WTC11 (cell line): ENCODE measurements at regions not wholly inside any gene's neighbourhood (a gene's known extent, or its start where the extent isn't known, plus 50 kb on each side); places are given as distances from the start of the nearest gene placed in this dataset.
"Not testable (repeated sequence)": the region's sequence is repeated elsewhere in the genome, so short reads cannot be mapped to it uniquely, and the experiment has no call there.

Source experiments
- ATAC-seq: fragments of 200-7000 bp; cut with Tn5 transposase; 2 replicates; pipeline ENCODE4 v1.10.0; 2021; ENCODE audit warnings: mild to moderate bottlenecking, moderate library complexity
- CTCF ChIA-PET: fragments of 300-600 bp; sonication (Branson Sonifier 250); formaldehyde crosslinking; loops from one replicate; lab custom pipeline; 2021; ENCODE audit warnings: antibody characterized with exemption; lab: Charles Lee
- POLR2A ChIA-PET: fragments of 350-600 bp; sonication (Branson Sonifier 250); formaldehyde crosslinking; loops from one replicate; lab custom pipeline; 2021; ENCODE audit warnings: antibody characterized with exemption; lab: Charles Lee
- DNase-seq: peaks from one replicate; pipeline ENCODE4 v3.0.0; 2021; ENCODE audit warnings: low spot score
- H3K27ac Mint-ChIP-seq: 2 replicates; pipeline ENCODE4 v1.8.0; 2021; ENCODE audit warnings: mixed read lengths
- H3K27me3 Mint-ChIP-seq: 2 replicates; pipeline ENCODE4 v1.8.0; 2021; ENCODE audit warnings: low read depth, mild to moderate bottlenecking, moderate library complexity, mixed read lengths
- H3K36me3 Mint-ChIP-seq: 2 replicates; pipeline ENCODE4 v1.8.0; 2021; ENCODE audit warnings: mixed read lengths
- H3K4me1 Mint-ChIP-seq: 2 replicates; pipeline ENCODE4 v1.8.0; 2022; ENCODE audit warnings: mixed read lengths
- H3K4me3 Mint-ChIP-seq: 2 replicates; pipeline ENCODE4 v1.8.0; 2021; ENCODE audit warnings: mild to moderate bottlenecking, moderate library complexity, mixed read lengths
- H3K9me3 Mint-ChIP-seq: 2 replicates; pipeline ENCODE4 v1.8.0; 2021; ENCODE audit warnings: mixed read lengths
- ATF1 ChIP-seq: sonication (generic); formaldehyde crosslinking; IDR thresholded peaks from 2 replicates; pipeline ENCODE4 v1.8.1; 2023; ENCODE audit warnings: mild to moderate bottlenecking, moderate library complexity, missing genetic modification reagents
- ETV6 ChIP-seq: sonication (generic); formaldehyde crosslinking; IDR thresholded peaks from 2 replicates; pipeline ENCODE4 v1.8.1; 2022; ENCODE audit warnings: mild to moderate bottlenecking, missing genetic modification reagents
- FOXK1 ChIP-seq: sonication (generic); formaldehyde crosslinking; IDR thresholded peaks from 2 replicates; pipeline ENCODE4 v1.8.0; 2022; ENCODE audit warnings: mild to moderate bottlenecking, moderate library complexity, missing genetic modification reagents
- GTF2I ChIP-seq: fragments of 250-450 bp; sonication (Bioruptor Pico); conservative IDR thresholded peaks from 2 replicates; pipeline ENCODE4 v1.4.0; 2021; ENCODE audit warnings: mild to moderate bottlenecking
- MLX ChIP-seq: sonication (generic); formaldehyde crosslinking; IDR thresholded peaks from 2 replicates; pipeline ENCODE4 v1.8.1; 2023; ENCODE audit warnings: mild to moderate bottlenecking, missing genetic modification reagents, moderate library complexity
- MXD4 ChIP-seq: fragments of 250-450 bp; sonication (Bioruptor Pico); IDR thresholded peaks from 2 replicates; pipeline ENCODE4 v1.8.0; 2021; ENCODE audit warnings: mild to moderate bottlenecking, moderate library complexity, borderline replicate concordance
- MYBL2 ChIP-seq: sonication (generic); formaldehyde crosslinking; IDR thresholded peaks from 2 replicates; pipeline ENCODE4 v1.8.1; 2023; ENCODE audit warnings: mild to moderate bottlenecking, moderate library complexity, missing genetic modification reagents
- NFATC4 ChIP-seq: fragments of 250-450 bp; sonication (Bioruptor Pico); IDR thresholded peaks from 2 replicates; pipeline ENCODE4 v1.9.0; 2021; ENCODE audit warnings: mild to moderate bottlenecking
- NFYB ChIP-seq: sonication (generic); formaldehyde crosslinking; conservative IDR thresholded peaks from 2 replicates; pipeline ENCODE4 v1.8.0; 2022; ENCODE audit warnings: low read depth, missing genetic modification reagents
- RELA ChIP-seq: sonication (generic); formaldehyde crosslinking; IDR thresholded peaks from 2 replicates; pipeline ENCODE4 v1.8.1; 2022; ENCODE audit warnings: missing genetic modification reagents, mild to moderate bottlenecking, borderline replicate concordance
- TEAD1 ChIP-seq: sonication (generic); formaldehyde crosslinking; IDR thresholded peaks from 2 replicates; pipeline ENCODE4 v1.8.0; 2022; ENCODE audit warnings: mild to moderate bottlenecking, missing genetic modification reagents
- TP53 ChIP-seq: sonication (generic); formaldehyde crosslinking; IDR thresholded peaks from 2 replicates; pipeline ENCODE4 v1.8.1; 2023; ENCODE audit warnings: mild to moderate bottlenecking, missing genetic modification reagents
- ZBTB21 ChIP-seq: sonication (generic); formaldehyde crosslinking; IDR thresholded peaks from 2 replicates; pipeline ENCODE4 v1.8.1; 2023; ENCODE audit warnings: mild to moderate bottlenecking, missing genetic modification reagents, borderline replicate concordance
- ZNF281 ChIP-seq: sonication (generic); formaldehyde crosslinking; IDR thresholded peaks from 2 replicates; pipeline ENCODE4 v1.8.0; 2023; ENCODE audit warnings: mild to moderate bottlenecking, missing genetic modification reagents
- ZNF512 ChIP-seq: sonication (generic); formaldehyde crosslinking; IDR thresholded peaks from 2 replicates; pipeline ENCODE4 v1.8.1; 2022; ENCODE audit warnings: missing genetic modification reagents, borderline replicate concordance
- ZNF671 ChIP-seq: fragments of 250-450 bp; sonication (Bioruptor Pico); IDR thresholded peaks from 2 replicates; pipeline ENCODE4 v1.8.0; 2021; ENCODE audit warnings: mild to moderate bottlenecking
- TF ChIP-seq, protein P1 (sequence below): sonication (generic); formaldehyde crosslinking; IDR thresholded peaks from 2 replicates; pipeline ENCODE4 v1.8.1; 2023; ENCODE audit warnings: mild to moderate bottlenecking, missing genetic modification reagents, borderline replicate concordance

- DNase-seq (no peak), ATAC-seq (no peak)
- ChIA-PET CTCF (interaction anchor here (1.5 kb wide), 1 partner anchor 15 kb away, joined by 3 read pairs; no protein-coding TSS in a partner anchor), POLR2A (no interaction called here)
- H3K4me1 Mint-ChIP-seq: peaks cover 16% of the 10 kb centered on the region
- no peak overlapping the region for H3K4me3 Mint-ChIP-seq
- H3K27ac Mint-ChIP-seq: 0 out of 2 replicates have a peak overlapping the region, but pooled peaks have one; percentile 43
- peaks cover 11% of the 10 kb centered on the region for H3K9me3 Mint-ChIP-seq
- no peaks in the 10 kb centered on the region for H3K27me3 Mint-ChIP-seq
- peaks cover 5% of the 10 kb centered on the region for H3K36me3 Mint-ChIP-seq
- no peak for TF ChIP-seq GTF2I
- no peak for TF ChIP-seq ATF1 (CRISPR knock-in tag)
- TF ChIP-seq, protein P1, sequence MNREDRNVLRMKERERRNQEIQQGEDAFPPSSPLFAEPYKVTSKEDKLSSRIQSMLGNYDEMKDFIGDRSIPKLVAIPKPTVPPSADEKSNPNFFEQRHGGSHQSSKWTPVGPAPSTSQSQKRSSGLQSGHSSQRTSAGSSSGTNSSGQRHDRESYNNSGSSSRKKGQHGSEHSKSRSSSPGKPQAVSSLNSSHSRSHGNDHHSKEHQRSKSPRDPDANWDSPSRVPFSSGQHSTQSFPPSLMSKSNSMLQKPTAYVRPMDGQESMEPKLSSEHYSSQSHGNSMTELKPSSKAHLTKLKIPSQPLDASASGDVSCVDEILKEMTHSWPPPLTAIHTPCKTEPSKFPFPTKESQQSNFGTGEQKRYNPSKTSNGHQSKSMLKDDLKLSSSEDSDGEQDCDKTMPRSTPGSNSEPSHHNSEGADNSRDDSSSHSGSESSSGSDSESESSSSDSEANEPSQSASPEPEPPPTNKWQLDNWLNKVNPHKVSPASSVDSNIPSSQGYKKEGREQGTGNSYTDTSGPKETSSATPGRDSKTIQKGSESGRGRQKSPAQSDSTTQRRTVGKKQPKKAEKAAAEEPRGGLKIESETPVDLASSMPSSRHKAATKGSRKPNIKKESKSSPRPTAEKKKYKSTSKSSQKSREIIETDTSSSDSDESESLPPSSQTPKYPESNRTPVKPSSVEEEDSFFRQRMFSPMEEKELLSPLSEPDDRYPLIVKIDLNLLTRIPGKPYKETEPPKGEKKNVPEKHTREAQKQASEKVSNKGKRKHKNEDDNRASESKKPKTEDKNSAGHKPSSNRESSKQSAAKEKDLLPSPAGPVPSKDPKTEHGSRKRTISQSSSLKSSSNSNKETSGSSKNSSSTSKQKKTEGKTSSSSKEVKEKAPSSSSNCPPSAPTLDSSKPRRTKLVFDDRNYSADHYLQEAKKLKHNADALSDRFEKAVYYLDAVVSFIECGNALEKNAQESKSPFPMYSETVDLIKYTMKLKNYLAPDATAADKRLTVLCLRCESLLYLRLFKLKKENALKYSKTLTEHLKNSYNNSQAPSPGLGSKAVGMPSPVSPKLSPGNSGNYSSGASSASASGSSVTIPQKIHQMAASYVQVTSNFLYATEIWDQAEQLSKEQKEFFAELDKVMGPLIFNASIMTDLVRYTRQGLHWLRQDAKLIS: no peak
- TF ChIP-seq ZNF281: no peak
- TF ChIP-seq, all 79 proteins: peak for 0
Measured at GRCh38 chr2:58757971-58758370, 516.8 kb upstream of the FANCL start.

GRCh38 chr2:58756336-58756735, 515.2 kb upstream of the FANCL start:
- no peak overlapping the region for H3K27ac Mint-ChIP-seq
- H3K4me1 Mint-ChIP-seq: peaks cover 4% of the 10 kb centered on the region
- DNase-seq: no peak
- H3K4me3 Mint-ChIP-seq: no peak overlapping the region
- TF ChIP-seq MYBL2 (CRISPR knock-in tag): no peak
- no peak for TF ChIP-seq TEAD1 (CRISPR knock-in tag)
- no peak for TF ChIP-seq RELA (CRISPR knock-in tag)
- TF ChIP-seq NFATC4 (CRISPR knock-in tag): no peak
- ChIA-PET POLR2A (no interaction called here), CTCF (no interaction called here)
- H3K36me3 Mint-ChIP-seq: peaks cover 20% of the 10 kb centered on the region
- no peaks in the 10 kb centered on the region; the same call in 1 of the 2 replicates for H3K27me3 Mint-ChIP-seq
- H3K9me3 Mint-ChIP-seq: peaks cover 26% of the 10 kb centered on the region
- no peak for ATAC-seq

DNA sequence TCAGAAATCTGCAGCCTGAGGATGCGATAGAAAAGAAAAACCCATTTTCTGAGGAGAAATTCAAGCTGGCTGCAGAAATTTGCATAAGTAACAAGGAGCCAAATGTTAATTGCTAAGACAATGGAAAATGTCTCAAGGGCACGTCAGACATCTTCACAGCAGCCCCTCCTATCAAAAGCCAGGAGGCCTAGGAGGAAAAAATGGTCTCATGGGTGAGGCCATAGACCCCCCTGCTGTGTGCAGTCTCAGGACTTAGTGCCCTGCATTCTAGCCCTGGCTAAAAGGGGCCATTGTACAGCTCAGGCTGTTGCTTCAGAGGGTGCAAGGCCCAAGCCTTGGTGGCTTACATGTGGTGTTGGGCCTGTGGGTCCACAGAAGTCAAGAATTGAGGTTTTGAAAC, 511.4 kb upstream of the FANCL start:
- H3K4me1 Mint-ChIP-seq, CTCF ChIA-PET, ATAC-seq, DNase-seq, H3K4me3 Mint-ChIP-seq, H3K27me3 Mint-ChIP-seq, POLR2A ChIA-PET, H3K27ac Mint-ChIP-seq: not testable (repeated sequence)
- peaks cover 24% of the 10 kb centered on the region for H3K36me3 Mint-ChIP-seq
- peaks cover 35% of the 10 kb centered on the region for H3K9me3 Mint-ChIP-seq

GRCh38 chr2:58751676-58752075, 510.6 kb upstream of the FANCL start:
- H3K27ac Mint-ChIP-seq, H3K4me1 Mint-ChIP-seq, ATAC-seq, CTCF ChIA-PET, H3K4me3 Mint-ChIP-seq, DNase-seq, POLR2A ChIA-PET, H3K27me3 Mint-ChIP-seq: not testable (repeated sequence)
- H3K36me3 Mint-ChIP-seq: peaks cover 24% of the 10 kb centered on the region
- H3K9me3 Mint-ChIP-seq: peaks cover 35% of the 10 kb centered on the region

DNA sequence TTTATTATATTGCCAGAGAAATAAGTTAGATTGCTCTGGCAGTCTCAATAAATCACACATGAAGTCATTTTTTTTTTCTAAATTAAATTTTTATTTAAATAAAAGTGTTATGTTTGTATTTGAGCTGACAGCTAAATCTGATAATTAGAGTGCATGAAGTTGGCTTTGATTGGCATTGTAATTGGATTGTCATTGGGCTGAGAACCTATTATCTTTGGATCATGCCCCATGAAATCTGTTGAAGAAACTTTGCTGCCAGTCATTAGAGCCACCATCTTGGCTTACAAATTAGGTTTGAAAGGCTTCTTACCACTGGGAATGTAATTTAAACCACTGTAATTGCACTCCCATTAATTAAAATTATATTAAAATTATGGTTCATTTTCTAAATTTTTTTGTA, 507.9 kb upstream of the FANCL start:
- TF ChIP-seq ZNF671 (CRISPR knock-in tag) (no peak), ETV6 (CRISPR knock-in tag) (no peak), ZBTB21 (CRISPR knock-in tag) (no peak), RELA (CRISPR knock-in tag) (no peak), MXD4 (no peak), FOXK1 (CRISPR knock-in tag) (no peak), NFYB (CRISPR knock-in tag) (no peak), TP53 (CRISPR knock-in tag) (no peak), MLX (CRISPR knock-in tag) (no peak), ZNF512 (CRISPR knock-in tag) (no peak)
- TF ChIP-seq, all 79 proteins: peak for 0
- no peak for DNase-seq
- ATAC-seq: no peak
- Mint-ChIP-seq H3K27ac (no peak overlapping the region), H3K36me3 (peaks cover 38% of the 10 kb centered on the region), H3K27me3 (no peaks in the 10 kb centered on the region; the same call in 1 of the 2 replicates), H3K4me3 (no peak overlapping the region), H3K9me3 (peaks cover 57% of the 10 kb centered on the region), H3K4me1 (peaks cover 4% of the 10 kb centered on the region)
- ChIA-PET CTCF (no interaction called here), POLR2A (no interaction called here)
